ENCODE measurements at regions not wholly inside any gene's neighbourhood (a gene's known extent, or its start where the extent isn't known, plus 50 kb on each side); places are given as distances from the start of the nearest gene placed in this dataset.

- TF ChIP-seq POLR2A (IDR thresholded peaks at IDR 0.05; ENCODE audit: low read depth): no peak
- TF ChIP-seq POLR2AphosphoS5 (IDR thresholded peaks at IDR 0.05): no peak
- no peak for TF ChIP-seq EP300 (IDR thresholded peaks at IDR 0.05)
- TF ChIP-seq CTCF (IDR thresholded peaks at IDR 0.05): no peak
- WGBS: 77% methylated on average over 3 of the region's 3 CpGs
- H3K9me3 ChIP-seq: no peaks in the 10 kb centered on the region
These were observed 700.0 kb upstream of the NXPH2 start for GRCh38 chr2:139480161-139480650.

GRCh38 chr2:139478165-139478914 is 698.1 kb upstream of the NXPH2 start:
- peaks cover 0 to 4% (median 0%) of the 10 kb centered on the region in 4 donors for H3K4me1 ChIP-seq
- H3K27ac ChIP-seq (replicated peaks in 1 of 4): no peak overlapping the region
- H3K36me3 ChIP-seq: no peaks in the 10 kb centered on the region
- no peaks in the 10 kb centered on the region for H3K27me3 ChIP-seq
- 44% methylated on average over 3 of the region's 3 CpGs for WGBS
- intact Hi-C loops (cut with DNase I): no loop called here
- no peaks in the 10 kb centered on the region for H3K9me3 ChIP-seq
- no peak overlapping the region for H3K4me3 ChIP-seq
- TF ChIP-seq EP300 (IDR thresholded peaks at IDR 0.05) (no peak), POLR2AphosphoS5 (IDR thresholded peaks at IDR 0.05) (no peak), POLR2A (IDR thresholded peaks at IDR 0.05; ENCODE audit: low read depth) (no peak), CTCF (IDR thresholded peaks at IDR 0.05) (no peak)
- no peak for DNase-seq (ENCODE audit: extremely low spot score)

More at GRCh38 chr2:139480161-139480650, 700.0 kb upstream of the NXPH2 start:
- Histone ChIP-seq H3K4me1 (peaks cover 0 to 4% (median 0%) of the 10 kb centered on the region in 4 donors), H3K27ac (replicated peaks in 1 of 4) (no peak overlapping the region), H3K36me3 (no peaks in the 10 kb centered on the region), H3K4me3 (no peak overlapping the region), H3K27me3 (no peaks in the 10 kb centered on the region)
- intact Hi-C loops (cut with DNase I): no loop called here
- no peak for DNase-seq (ENCODE audit: extremely low spot score)

- intact Hi-C loops (cut with DNase I): no loop called here
- WGBS: 82% methylated on average over 8 of the region's 8 CpGs
- Histone ChIP-seq H3K4me3 (no peak overlapping the region), H3K9me3 (no peaks in the 10 kb centered on the region), H3K27ac (replicated peaks in 1 of 4) (no peak overlapping the region), H3K36me3 (no peaks in the 10 kb centered on the region), H3K27me3 (no peaks in the 10 kb centered on the region), H3K4me1 (peaks cover 0 to 4% (median 0%) of the 10 kb centered on the region in 4 donors)
- TF ChIP-seq POLR2AphosphoS5 (IDR thresholded peaks at IDR 0.05) (no peak), POLR2A (IDR thresholded peaks at IDR 0.05; ENCODE audit: low read depth) (no peak), EP300 (IDR thresholded peaks at IDR 0.05) (no peak), CTCF (IDR thresholded peaks at IDR 0.05) (no peak)
- DNase-seq (ENCODE audit: extremely low spot score): no peak
These were observed 697.4 kb upstream of the NXPH2 start for GRCh38 chr2:139477618-139478017.

GRCh38 chr2:139469985-139470384 is 689.8 kb upstream of the NXPH2 start:
- WGBS: 67% methylated on average over 1 of the region's 1 CpG

More at GRCh38 chr2:139469985-139470384, 689.8 kb upstream of the NXPH2 start:
- Histone ChIP-seq H3K27ac (replicated peaks in 1 of 4) (no peak overlapping the region), H3K4me3 (no peak overlapping the region), H3K9me3 (no peaks in the 10 kb centered on the region), H3K36me3 (no peaks in the 10 kb centered on the region), H3K27me3 (no peaks in the 10 kb centered on the region), H3K4me1 (no peaks in the 10 kb centered on the region)
- TF ChIP-seq CTCF (IDR thresholded peaks at IDR 0.05) (no peak), POLR2AphosphoS5 (IDR thresholded peaks at IDR 0.05) (no peak), POLR2A (IDR thresholded peaks at IDR 0.05; ENCODE audit: low read depth) (no peak), EP300 (IDR thresholded peaks at IDR 0.05) (no peak)
- intact Hi-C loops (cut with DNase I): no loop called here
- DNase-seq (ENCODE audit: extremely low spot score): no peak

Measured in esophagus muscularis mucosa (tissue), 4 donors.